Heart right ventricle (tissue), 16 donors: ENCODE measurements at regions not wholly inside any gene's neighbourhood (a gene's known extent, or its start where the extent isn't known, plus 50 kb on each side); places are given as distances from the start of the nearest gene placed in this dataset.

Source experiments
- ATAC-seq, 8 donors: fragments of 200-7000 bp; cut with Tn5 transposase; one replicate each; pipeline ENCODE4 v1.9.1; 2020; ENCODE audit warnings: mild to moderate bottlenecking in 8 of 8, moderate library complexity in 8 of 8, moderate number of reproducible peaks in 1 of 8
- DNase-seq, 2 donors: peaks; one replicate each; pipeline ENCODE4 v3.0.0-alpha.2; 2020
- H3K27ac ChIP-seq, 10 donors: fragments of 200-600 bp; sonication (generic) in 2 of 10; one replicate each; pipeline versions ENCODE4 v1.5.0 to v1.8.0; 2020 to 2022; ENCODE audit warnings: mild to moderate bottlenecking in 3 of 10
- H3K27me3 ChIP-seq, 7 donors: fragments of 200-600 bp; one replicate each; pipeline ENCODE4 v1.8.0; 2021 to 2022; ENCODE audit warnings: mild to moderate bottlenecking in 2 of 7
- H3K36me3 ChIP-seq, 9 donors: fragments of 200-600 bp; sonication (generic) in 1 of 9; one replicate each; pipeline versions ENCODE4 v1.5.0 to v1.8.0; 2020 to 2022; ENCODE audit warnings: mild to moderate bottlenecking in 2 of 9
- H3K4me1 ChIP-seq, 9 donors: fragments of 200-600 bp; sonication (generic) in 1 of 9; one replicate each; pipeline versions ENCODE4 v1.5.0 to v1.8.0; 2020 to 2022; ENCODE audit warnings: mild to moderate bottlenecking in 4 of 9
- H3K4me3 ChIP-seq, 10 donors: fragments of 200-600 bp; sonication (generic) in 2 of 10; one replicate each; pipeline versions ENCODE4 v1.5.0 to v1.8.0; 2020 to 2022; ENCODE audit warnings: mild to moderate bottlenecking in 7 of 10, moderate library complexity in 2 of 10
- H3K9me3 ChIP-seq, 11 donors: fragments of 200-600 bp in 10 of 11; sonication (generic) in 2 of 11; one replicate each; pipeline versions ENCODE4 v1.5.0 to v1.8.0; 2013 to 2022; ENCODE audit warnings: mild to moderate bottlenecking in 2 of 11, control low read depth in 1 of 11, moderate library complexity in 1 of 11
- WGBS, 2 donors: extraction: QIAGEN DNeasy Blood & Tissue Kit; methylation state at CpG; one replicate each; pipeline ENCODE4 v1.1.7; 2013; ENCODE audit warnings: inconsistent platforms in 1 of 2; 5-methylcytosine and 5-hydroxymethylcytosine counted together
- intact Hi-C, 10 donors: fragments of 100-400 bp; cut with DNase I; formaldehyde crosslinking; loops; one replicate each; pipeline versions ENCODE4 v1.11.1 to v1.14.2; 2022
- TF ChIP-seq, protein P1 (sequence below), 9 donors: fragments of 200-600 bp; sonication (generic) in 2 of 9; IDR thresholded peaks; one replicate each; pipeline versions ENCODE4 v1.5.0 to v1.8.0; 2021 to 2022; ENCODE audit warnings: antibody characterized with exemption in 9 of 9, mild to moderate bottlenecking in 5 of 9, moderate library complexity in 1 of 9
- donor health status: Arrhythmogenic right ventricular cardiomyopathy.
- donor health status: ischemic (EF 13 %, LVEDD 7.1; RV severe dilation, severe dysfunction).
- donor health status: healthy with polysubstance abuse.
- donor health status: DM: no; HTN: yes; CAD: no.
- donor health status: DM: no; HTN: no; CAD: no.
- donor health status: ischemic (EF 25% LVEDD 6.9; RV normal size, moderate dysfunction).
- donor health status: ischemic (EF 25% LVEDD 5.7; RV mildly dilated, moderate dysfunction).
- donor health status: healthy.
- donor health status: DM: yes; HTN: yes; CAD: no.
- donor health status: Ischemic cardiomyopathy.
- donor health status: ischemic (EF 35%, LVEDD 5.7; RV mildly dilated, moderate dysfunction).
- donor health status: nonischemic (EF 11% LVEDD 7.7; RV severe dilation, severe dysfunction).
- donor health status: DM: yes; HTN: yes; CAD: no.
- donor health status: PGD.
- donor health status: ischemic (EF 29% LVEDD 5.4; RV normal size, mild dysfunction).
- donor health status: nonischemic (EF 23%, LVEDD 6.1; RV moderate dilation, normal function).

DNA sequence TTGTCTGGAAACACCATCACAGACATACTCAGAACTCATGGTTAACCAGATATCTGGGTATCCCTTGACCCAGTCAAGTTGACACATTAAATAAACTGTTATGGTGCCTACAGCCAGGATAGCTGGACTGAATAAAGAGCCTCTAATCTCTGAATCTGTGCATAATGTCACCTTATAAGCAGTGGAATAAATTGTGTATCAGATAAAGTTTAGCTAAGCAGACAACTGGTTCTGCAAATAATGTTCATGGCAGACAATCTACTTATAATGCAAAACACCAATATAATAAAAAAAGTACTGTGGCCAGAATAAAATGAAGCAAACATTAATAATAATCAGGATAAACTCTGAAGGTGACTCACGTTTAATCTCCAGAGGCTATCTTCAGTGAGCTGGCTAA is 628.5 kb upstream of the FAT3 start:
- 81 to 91% methylated on average over 1 of the region's 1 CpG for WGBS, 2 donors
- H3K27me3 ChIP-seq = no peaks in the 10 kb centered on the region
- H3K4me1 ChIP-seq = no peaks in the 10 kb centered on the region
- TF ChIP-seq, protein P1, sequence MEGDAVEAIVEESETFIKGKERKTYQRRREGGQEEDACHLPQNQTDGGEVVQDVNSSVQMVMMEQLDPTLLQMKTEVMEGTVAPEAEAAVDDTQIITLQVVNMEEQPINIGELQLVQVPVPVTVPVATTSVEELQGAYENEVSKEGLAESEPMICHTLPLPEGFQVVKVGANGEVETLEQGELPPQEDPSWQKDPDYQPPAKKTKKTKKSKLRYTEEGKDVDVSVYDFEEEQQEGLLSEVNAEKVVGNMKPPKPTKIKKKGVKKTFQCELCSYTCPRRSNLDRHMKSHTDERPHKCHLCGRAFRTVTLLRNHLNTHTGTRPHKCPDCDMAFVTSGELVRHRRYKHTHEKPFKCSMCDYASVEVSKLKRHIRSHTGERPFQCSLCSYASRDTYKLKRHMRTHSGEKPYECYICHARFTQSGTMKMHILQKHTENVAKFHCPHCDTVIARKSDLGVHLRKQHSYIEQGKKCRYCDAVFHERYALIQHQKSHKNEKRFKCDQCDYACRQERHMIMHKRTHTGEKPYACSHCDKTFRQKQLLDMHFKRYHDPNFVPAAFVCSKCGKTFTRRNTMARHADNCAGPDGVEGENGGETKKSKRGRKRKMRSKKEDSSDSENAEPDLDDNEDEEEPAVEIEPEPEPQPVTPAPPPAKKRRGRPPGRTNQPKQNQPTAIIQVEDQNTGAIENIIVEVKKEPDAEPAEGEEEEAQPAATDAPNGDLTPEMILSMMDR (IDR thresholded peaks at IDR 0.05) = no peak
- no peak overlapping the region for H3K27ac ChIP-seq
- H3K4me3 ChIP-seq = no peak overlapping the region
- intact Hi-C loops = no loop called here
- DNase-seq (no peak), ATAC-seq (no peak)
- no peaks in the 10 kb centered on the region for H3K36me3 ChIP-seq
- H3K9me3 ChIP-seq = peaks cover 0 to 21% (median 5%) of the 10 kb centered on the region in 11 donors

DNA sequence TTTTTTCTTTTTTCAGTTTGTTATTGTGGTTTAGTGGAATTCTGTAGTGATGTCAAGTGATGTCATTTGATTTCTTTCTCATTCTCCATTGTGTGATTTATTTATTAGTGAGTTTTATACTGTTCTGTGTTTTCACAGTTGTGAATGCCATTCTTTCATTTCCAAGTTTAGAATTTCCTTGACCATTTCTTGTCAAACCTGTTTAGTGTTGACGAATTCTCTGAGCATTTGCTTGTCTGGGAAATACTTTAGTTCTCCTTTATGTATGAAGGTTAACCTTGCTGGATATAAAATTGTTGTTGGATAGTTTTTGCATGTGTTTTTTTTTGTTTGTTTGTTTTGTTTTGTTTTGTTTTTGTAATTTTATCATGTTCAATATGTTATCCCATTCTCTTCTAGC is 633.6 kb upstream of the FAT3 start:
- DNase-seq = no peak
- TF ChIP-seq, protein P1 (IDR thresholded peaks at IDR 0.05) = no peak
- H3K27me3 ChIP-seq = no peaks in the 10 kb centered on the region
- 83 to 90% methylated on average over 1 of the region's 1 CpG for WGBS, 2 donors
- no peaks in the 10 kb centered on the region for H3K36me3 ChIP-seq
- no peak for ATAC-seq
- intact Hi-C loops = no loop called here
- no peaks in the 10 kb centered on the region for H3K4me1 ChIP-seq
- H3K9me3 ChIP-seq = peaks cover 0 to 32% (median 5%) of the 10 kb centered on the region in 11 donors
- no peak overlapping the region for H3K4me3 ChIP-seq
- no peak overlapping the region for H3K27ac ChIP-seq

DNA sequence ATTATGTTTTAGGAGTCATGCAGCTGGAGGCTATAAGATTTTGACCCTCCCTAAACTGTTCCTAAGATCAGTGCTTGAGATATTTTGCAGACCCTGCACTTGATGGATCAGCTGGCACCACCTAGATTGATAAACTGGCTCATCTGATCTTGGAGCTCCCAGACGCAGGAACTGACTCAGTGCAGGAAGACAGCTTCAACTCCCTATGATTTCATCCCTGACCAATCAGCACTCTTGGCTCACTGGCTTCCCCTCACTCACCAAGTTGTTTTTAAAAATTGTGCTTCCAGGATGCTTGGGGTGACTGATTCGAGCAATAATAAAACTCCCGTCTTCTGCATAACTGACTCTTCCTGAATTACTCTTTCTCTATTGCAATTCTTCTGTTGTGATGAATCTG is 637.5 kb upstream of the FAT3 start:
- TF ChIP-seq, protein P1 (IDR thresholded peaks at IDR 0.05) = no peak
- no peaks in the 10 kb centered on the region for H3K27me3 ChIP-seq
- H3K4me3 ChIP-seq = no peak overlapping the region
- H3K4me1 ChIP-seq = no peaks in the 10 kb centered on the region
- intact Hi-C loops = no loop called here
- DNase-seq (no peak), ATAC-seq (no peak)
- no peak overlapping the region for H3K27ac ChIP-seq
- no peaks in the 10 kb centered on the region for H3K36me3 ChIP-seq
- H3K9me3 ChIP-seq = peaks cover 0 to 39% (median 8%) of the 10 kb centered on the region in 11 donors
- WGBS, 2 donors = 54 to 67% methylated on average over 3 of the region's 3 CpGs

DNA sequence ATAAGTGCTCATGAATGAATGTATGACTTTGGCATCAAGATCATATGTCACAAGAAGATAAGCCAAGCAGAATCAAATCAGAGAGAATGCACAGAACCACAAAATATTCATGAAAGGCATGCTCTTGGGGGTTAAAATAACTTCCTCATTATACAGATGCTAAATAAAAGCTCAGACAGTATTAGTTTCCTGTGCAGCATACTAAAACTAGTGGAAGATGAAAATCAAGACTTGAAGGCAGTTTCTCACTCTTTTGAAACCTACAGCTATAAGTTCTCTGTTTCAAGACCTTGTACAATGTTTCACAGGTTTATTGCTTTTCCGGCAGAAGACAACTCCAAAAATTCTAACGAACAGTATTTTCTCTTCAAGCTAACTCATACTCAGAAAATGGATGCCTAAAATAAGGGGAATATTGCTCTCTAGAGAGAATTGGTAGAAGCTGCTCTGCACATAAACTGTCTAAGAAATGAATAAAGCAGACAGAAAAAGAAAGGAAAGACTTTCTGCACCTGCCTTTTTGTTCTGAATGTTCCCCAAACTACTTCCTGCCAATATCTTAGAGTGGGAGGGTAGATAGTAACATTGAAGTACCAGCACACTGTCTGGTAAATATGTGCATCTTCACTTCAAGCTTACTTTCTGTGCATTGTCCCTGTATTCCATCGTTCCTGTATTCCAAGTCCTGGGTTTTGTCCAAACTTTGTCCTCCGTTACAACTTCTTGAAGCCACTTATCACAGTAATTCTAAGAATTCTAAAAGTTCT is 639.4 kb upstream of the FAT3 start:
- 65 to 70% methylated on average over 4 of the region's 4 CpGs for WGBS, 2 donors
- Histone ChIP-seq H3K27ac (no peak overlapping the region), H3K36me3 (no peaks in the 10 kb centered on the region), H3K4me1 (no peaks in the 10 kb centered on the region), H3K4me3 (no peak overlapping the region), H3K27me3 (no peaks in the 10 kb centered on the region), H3K9me3 (peaks cover 0 to 38% (median 8%) of the 10 kb centered on the region in 11 donors)
- DNase-seq (no peak), ATAC-seq (no peak)
- intact Hi-C loops = no loop called here
- TF ChIP-seq, protein P1 (IDR thresholded peaks at IDR 0.05) = no peak
